ENCODE measurements at regions not wholly inside any gene's neighbourhood (a gene's known extent, or its start where the extent isn't known, plus 50 kb on each side); places are given as distances from the start of the nearest gene placed in this dataset.
"Not testable (repeated sequence)": the region's sequence is repeated elsewhere in the genome, so short reads cannot be mapped to it uniquely, and the experiment has no call there.

GRCh38 chr2:31736695-31737454, 156.1 kb upstream of the SRD5A2 start:
- no peak for FAIRE-seq

GRCh38 chr2:31735716-31736115, 155.0 kb upstream of the SRD5A2 start:
- no peak for FAIRE-seq

- FAIRE-seq = peak; percentile 78
Measured at GRCh38 chr2:31729442-31730092, 148.8 kb upstream of the SRD5A2 start.

GRCh38 chr2:31729065-31729439, 148.3 kb upstream of the SRD5A2 start:
- no peak for FAIRE-seq

GRCh38 chr2:31728406-31729064, 147.8 kb upstream of the SRD5A2 start:
- FAIRE-seq = no peak

- FAIRE-seq = no peak
Measured at GRCh38 chr2:31726457-31726856, 145.7 kb upstream of the SRD5A2 start.

- FAIRE-seq = no peak
Measured at GRCh38 chr2:31725444-31725843, 144.7 kb upstream of the SRD5A2 start.

- FAIRE-seq = no peak
Measured at GRCh38 chr2:31711737-31712136, 131.0 kb upstream of the SRD5A2 start.

- FAIRE-seq = no peak
Measured at GRCh38 chr2:31710121-31710520, 129.4 kb upstream of the SRD5A2 start.

- no peak for FAIRE-seq
Measured at GRCh38 chr2:31707992-31708391, 127.3 kb upstream of the SRD5A2 start.

GRCh38 chr2:31704561-31705212, 123.9 kb upstream of the SRD5A2 start:
- FAIRE-seq = no peak

GRCh38 chr2:31703253-31703652, 122.5 kb upstream of the SRD5A2 start:
- FAIRE-seq = no peak

- FAIRE-seq = no peak
Measured at GRCh38 chr2:31698722-31699121, 118.0 kb upstream of the SRD5A2 start.

- FAIRE-seq = no peak
Measured at GRCh38 chr2:31696068-31696467, 115.3 kb upstream of the SRD5A2 start.

GRCh38 chr2:31694444-31694843, 113.7 kb upstream of the SRD5A2 start:
- FAIRE-seq = no peak

GRCh38 chr2:31693882-31694281, 113.1 kb upstream of the SRD5A2 start:
- FAIRE-seq = no peak

- peak; percentile 61 for FAIRE-seq
Measured at GRCh38 chr2:31688282-31688681, 107.5 kb upstream of the SRD5A2 start.

- not testable (repeated sequence) for FAIRE-seq
Measured at GRCh38 chr2:31683506-31683905, 102.8 kb upstream of the SRD5A2 start.

GRCh38 chr2:31675485-31675901, 94.8 kb upstream of the SRD5A2 start:
- no peak for FAIRE-seq

- FAIRE-seq = no peak
Measured at GRCh38 chr2:31674446-31674845, 93.7 kb upstream of the SRD5A2 start.

GRCh38 chr2:31666878-31667277, 86.1 kb upstream of the SRD5A2 start:
- FAIRE-seq = no peak

GRCh38 chr2:31664949-31665724, 84.4 kb upstream of the SRD5A2 start:
- no peak for FAIRE-seq

All from TTC549 (cell line).